Natural killer cell (primary cell): ENCODE measurements at regions not wholly inside any gene's neighbourhood (a gene's known extent, or its start where the extent isn't known, plus 50 kb on each side); places are given as distances from the start of the nearest gene placed in this dataset.

Source experiments
- ATAC-seq, 3 donors: fragments of 150-1000 bp in 2 of 3; fragments of 200-7000 bp in 1 of 3; cut with Tn5 transposase; 1 replicate in 1 of 3; 2 replicates in 2 of 3; pipeline ENCODE4 v1.10.0; 2021; ENCODE audit warnings: mild to moderate bottlenecking in 2 of 3, moderate library complexity in 2 of 3
- DNase-seq, 2 donors: peaks; one replicate each; pipeline versions ENCODE4 v3.0.0 to v3.0.0-alpha.2; 2013 to 2021; ENCODE audit warnings: mixed read lengths in 1 of 2
- H3K27ac ChIP-seq: one replicate; pipeline ENCODE4 v1.5.1; 2013; ENCODE audit warnings: mild to moderate bottlenecking, low read length
- H3K27me3 ChIP-seq: one replicate; pipeline ENCODE4 v1.6.1; 2013; ENCODE audit warnings: low read length; ENCODE audit not compliant: control insufficient read depth, insufficient read depth
- H3K36me3 ChIP-seq: one replicate; pipeline ENCODE4 v1.6.1; 2013; ENCODE audit warnings: low read length; ENCODE audit not compliant: control insufficient read depth, insufficient read depth
- H3K4me1 ChIP-seq: one replicate; pipeline ENCODE4 v1.6.1; 2013; ENCODE audit warnings: low read length; ENCODE audit not compliant: control insufficient read depth, insufficient read depth
- H3K4me3 ChIP-seq: one replicate; pipeline ENCODE4 v1.5.1; 2013; ENCODE audit warnings: low read length
- H3K9me3 ChIP-seq: one replicate; pipeline ENCODE4 v1.6.1; 2013; ENCODE audit warnings: low read length; ENCODE audit not compliant: control insufficient read depth, insufficient read depth
- H3K27ac Mint-ChIP-seq, 2 donors: one replicate each; pipeline ENCODE4 v1.8.0; 2022; ENCODE audit warnings: mild to moderate bottlenecking in 2 of 2, mixed read lengths in 2 of 2, moderate library complexity in 1 of 2
- H3K27me3 Mint-ChIP-seq, 2 donors: one replicate each; pipeline ENCODE4 v1.8.0; 2022; ENCODE audit warnings: low read depth in 2 of 2, mixed read lengths in 2 of 2
- H3K36me3 Mint-ChIP-seq: one replicate; pipeline ENCODE4 v1.8.0; 2022; ENCODE audit warnings: mixed read lengths
- H3K4me1 Mint-ChIP-seq, 2 donors: one replicate each; pipeline ENCODE4 v1.8.0; 2022; ENCODE audit warnings: mixed read lengths in 2 of 2
- H3K4me3 Mint-ChIP-seq: one replicate; pipeline ENCODE4 v1.8.0; 2022; ENCODE audit warnings: mild to moderate bottlenecking, moderate library complexity, mixed read lengths
- H3K9me3 Mint-ChIP-seq, 2 donors: one replicate each; pipeline ENCODE4 v1.8.0; 2022; ENCODE audit warnings: mixed read lengths in 2 of 2
- WGBS: methylation state at CpG from one replicate; pipeline ENCODE4 v1.1.7; 2013; ENCODE audit warnings: missing lambda C conversion rate; ENCODE audit not compliant: insufficient coverage; 5-methylcytosine and 5-hydroxymethylcytosine counted together
- intact Hi-C: fragments of 100-400 bp; cut with micrococcal nuclease; formaldehyde crosslinking; loops from one replicate; pipeline ENCODE4 v1.14.2; 2022
- TF ChIP-seq, protein P1 (sequence below): fragments of 200-600 bp; IDR thresholded peaks from one replicate; pipeline ENCODE4 v1.8.0; 2022; ENCODE audit warnings: antibody characterized with exemption

DNA sequence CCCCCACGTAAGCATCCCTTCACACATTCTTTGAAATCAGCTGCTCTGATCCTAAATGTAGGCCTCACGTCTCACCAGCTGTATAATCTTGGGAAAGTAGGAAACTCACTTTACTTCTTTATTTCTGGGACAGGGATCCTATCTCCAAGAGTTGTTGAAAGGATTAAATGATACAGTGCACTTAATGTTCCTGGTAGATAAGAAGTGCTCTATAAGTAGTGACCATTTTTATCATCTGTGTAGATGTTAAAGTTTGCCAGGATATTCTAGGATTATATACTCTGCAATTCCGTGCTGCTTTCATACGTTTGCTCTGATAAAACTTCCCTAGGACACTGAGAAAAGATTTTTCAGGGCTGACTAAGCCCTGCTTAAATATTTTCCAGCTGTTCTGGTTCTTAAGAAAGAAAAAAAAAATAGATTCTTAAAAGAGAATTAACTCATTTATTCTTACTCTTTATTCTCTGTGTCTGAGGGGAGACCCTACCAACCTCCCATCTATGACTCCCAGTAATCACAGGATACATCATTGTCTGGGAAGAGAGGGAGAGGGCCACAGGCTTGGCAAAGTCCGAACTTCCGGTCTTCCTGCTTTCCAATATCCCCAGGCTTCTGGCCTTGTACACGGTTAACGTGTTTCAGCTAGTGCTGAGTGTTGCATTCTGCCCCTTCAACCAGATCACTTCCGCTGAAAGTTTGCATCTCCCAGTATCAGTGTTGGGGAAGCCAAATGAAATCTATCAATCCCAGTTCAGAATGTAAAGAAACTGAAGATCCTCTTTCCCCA lies 269.2 kb downstream of the TRIML1 start:
- Mint-ChIP-seq H3K9me3 (peaks cover 14 to 26% of the 10 kb centered on the region in 2 donors), H3K27ac (no peak overlapping the region), H3K4me1 (no peaks in the 10 kb centered on the region), H3K4me3 (no peak overlapping the region), H3K27me3 (no peaks in the 10 kb centered on the region), H3K36me3 (peaks cover 15% of the 10 kb centered on the region)
- TF ChIP-seq, protein P1, sequence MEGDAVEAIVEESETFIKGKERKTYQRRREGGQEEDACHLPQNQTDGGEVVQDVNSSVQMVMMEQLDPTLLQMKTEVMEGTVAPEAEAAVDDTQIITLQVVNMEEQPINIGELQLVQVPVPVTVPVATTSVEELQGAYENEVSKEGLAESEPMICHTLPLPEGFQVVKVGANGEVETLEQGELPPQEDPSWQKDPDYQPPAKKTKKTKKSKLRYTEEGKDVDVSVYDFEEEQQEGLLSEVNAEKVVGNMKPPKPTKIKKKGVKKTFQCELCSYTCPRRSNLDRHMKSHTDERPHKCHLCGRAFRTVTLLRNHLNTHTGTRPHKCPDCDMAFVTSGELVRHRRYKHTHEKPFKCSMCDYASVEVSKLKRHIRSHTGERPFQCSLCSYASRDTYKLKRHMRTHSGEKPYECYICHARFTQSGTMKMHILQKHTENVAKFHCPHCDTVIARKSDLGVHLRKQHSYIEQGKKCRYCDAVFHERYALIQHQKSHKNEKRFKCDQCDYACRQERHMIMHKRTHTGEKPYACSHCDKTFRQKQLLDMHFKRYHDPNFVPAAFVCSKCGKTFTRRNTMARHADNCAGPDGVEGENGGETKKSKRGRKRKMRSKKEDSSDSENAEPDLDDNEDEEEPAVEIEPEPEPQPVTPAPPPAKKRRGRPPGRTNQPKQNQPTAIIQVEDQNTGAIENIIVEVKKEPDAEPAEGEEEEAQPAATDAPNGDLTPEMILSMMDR: no peak
- ATAC-seq (no peak), DNase-seq (no peak)
- Histone ChIP-seq H3K9me3 (peaks cover 4% of the 10 kb centered on the region), H3K4me1 (no peaks in the 10 kb centered on the region), H3K4me3 (no peak overlapping the region), H3K36me3 (no peaks in the 10 kb centered on the region), H3K27ac (no peak overlapping the region), H3K27me3 (no peaks in the 10 kb centered on the region)
- WGBS: 83% methylated on average over 7 of the region's 9 CpGs
- intact Hi-C loops: no loop called here

DNA sequence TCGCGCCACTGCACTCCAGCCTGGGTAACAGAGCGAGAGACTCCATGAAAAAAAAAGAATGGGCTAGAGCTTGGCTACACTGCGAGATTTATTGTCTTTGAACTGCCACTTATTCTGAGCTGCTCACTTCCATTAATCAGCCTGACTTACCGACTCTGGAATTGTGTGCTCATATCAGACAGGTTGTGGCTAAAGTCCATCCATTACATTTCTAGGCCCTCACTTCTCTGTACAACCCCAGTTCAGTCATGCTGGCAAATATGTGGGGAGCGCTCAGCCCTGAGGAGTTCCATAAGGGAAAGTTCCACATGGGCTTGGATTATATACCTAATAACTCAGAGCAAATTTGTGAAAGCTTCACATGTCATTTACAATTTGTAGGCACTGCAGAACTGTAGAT lies 270.6 kb downstream of the TRIML1 start:
- ATAC-seq (no peak), DNase-seq (no peak)
- Mint-ChIP-seq H3K4me3 (no peak overlapping the region), H3K27ac (no peak overlapping the region), H3K4me1 (no peaks in the 10 kb centered on the region), H3K27me3 (no peaks in the 10 kb centered on the region), H3K9me3 (peaks cover 10 to 20% of the 10 kb centered on the region in 2 donors), H3K36me3 (peaks cover 8% of the 10 kb centered on the region)
- no peaks in the 10 kb centered on the region for H3K4me1 ChIP-seq
- H3K36me3 ChIP-seq: no peaks in the 10 kb centered on the region
- TF ChIP-seq, protein P1: no peak
- H3K9me3 ChIP-seq: peaks cover 4% of the 10 kb centered on the region
- H3K27me3 ChIP-seq: no peaks in the 10 kb centered on the region
- H3K4me3 ChIP-seq: no peak overlapping the region
- 94% methylated on average over 6 of the region's 6 CpGs for WGBS
- no peak overlapping the region for H3K27ac ChIP-seq
- intact Hi-C loops: no loop called here

DNA sequence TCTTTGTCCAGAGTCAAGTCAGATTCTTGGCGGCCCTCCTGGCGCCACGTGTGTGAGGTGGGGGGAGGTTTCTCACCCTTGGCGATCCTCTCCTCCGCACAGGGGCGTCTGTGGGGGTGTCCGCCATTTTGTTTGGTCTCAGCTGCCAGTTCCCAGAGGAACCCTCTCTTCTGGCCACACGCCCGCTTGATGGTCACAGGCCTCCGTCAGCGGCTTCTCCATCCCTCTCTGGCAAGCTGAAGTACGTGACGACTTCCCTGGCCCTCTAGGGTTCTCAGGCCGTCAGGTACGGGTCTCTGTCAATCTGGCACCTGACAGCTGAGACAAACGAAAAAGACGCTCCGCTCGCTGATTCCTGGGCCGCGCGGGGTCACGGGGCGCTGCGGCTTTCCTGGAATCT lies 272.6 kb downstream of the TRIML1 start:
- peaks cover 15% of the 10 kb centered on the region for H3K36me3 Mint-ChIP-seq
- no peaks in the 10 kb centered on the region for H3K27me3 Mint-ChIP-seq
- no peaks in the 10 kb centered on the region for H3K4me1 Mint-ChIP-seq
- no peak overlapping the region for H3K27ac ChIP-seq
- H3K4me1 ChIP-seq: no peaks in the 10 kb centered on the region
- H3K27me3 ChIP-seq: no peaks in the 10 kb centered on the region
- 94% methylated on average over 25 of the region's 25 CpGs for whole genome bisulfite sequencing
- H3K4me3 Mint-ChIP-seq: no peak overlapping the region
- intact Hi-C loops: no loop called here
- no peaks in the 10 kb centered on the region for H3K36me3 ChIP-seq
- DNase-seq: no peak
- TF ChIP-seq, protein P1: no peak
- no peak overlapping the region for H3K4me3 ChIP-seq
- no peak overlapping the region for H3K27ac Mint-ChIP-seq
- no peak for ATAC-seq
- peaks cover 4% of the 10 kb centered on the region for H3K9me3 ChIP-seq
- H3K9me3 Mint-ChIP-seq: peaks cover 10 to 22% of the 10 kb centered on the region in 2 donors

DNA sequence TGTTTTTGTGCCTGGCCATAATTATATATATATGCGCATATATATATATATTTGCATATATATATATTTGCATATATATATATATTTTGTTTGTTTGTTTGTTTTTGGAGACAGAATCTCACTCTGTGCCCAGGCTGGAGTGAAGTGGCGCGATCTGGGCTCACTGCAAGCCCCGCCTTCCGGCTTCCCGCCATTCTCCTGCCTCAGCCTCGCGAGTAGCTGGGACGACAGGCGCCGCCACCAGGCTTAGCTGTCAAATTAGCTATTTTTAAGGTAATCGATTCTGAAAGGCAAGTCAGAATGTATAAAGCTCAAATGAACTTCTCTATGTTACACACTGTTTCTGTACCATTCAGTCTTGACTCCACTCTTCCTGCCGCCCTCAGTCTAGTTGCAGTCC lies 273.3 kb downstream of the TRIML1 start:
- Histone ChIP-seq H3K27me3 (no peaks in the 10 kb centered on the region), H3K4me1 (no peaks in the 10 kb centered on the region), H3K27ac (no peak overlapping the region), H3K4me3 (no peak overlapping the region), H3K36me3 (no peaks in the 10 kb centered on the region), H3K9me3 (peaks cover 4% of the 10 kb centered on the region)
- no peaks in the 10 kb centered on the region for H3K27me3 Mint-ChIP-seq
- H3K9me3 Mint-ChIP-seq: peaks cover 10 to 20% of the 10 kb centered on the region in 2 donors
- intact Hi-C loops: no loop called here
- DNase-seq: no peak
- TF ChIP-seq, protein P1: no peak
- H3K4me1 Mint-ChIP-seq: no peaks in the 10 kb centered on the region
- ATAC-seq: no peak
- peaks cover 15% of the 10 kb centered on the region for H3K36me3 Mint-ChIP-seq
- no peak overlapping the region for H3K27ac Mint-ChIP-seq
- H3K4me3 Mint-ChIP-seq: no peak overlapping the region
- 94% methylated on average over 12 of the region's 13 CpGs for WGBS
